Suprapubic skin (tissue), 4 donors: ENCODE measurements at regions not wholly inside any gene's neighbourhood (a gene's known extent, or its start where the extent isn't known, plus 50 kb on each side); places are given as distances from the start of the nearest gene placed in this dataset.

Experiments
- DNase-seq, 2 donors: peaks; one replicate each; pipeline ENCODE4 v3.0.0-alpha.2; 2019; ENCODE audit warnings: low spot score in 2 of 2
- H3K27ac ChIP-seq: fragments of 200-600 bp; sonication (generic); one replicate; pipeline ENCODE4 v1.5.1; 2019
- H3K27me3 ChIP-seq: fragments of 200-600 bp; sonication (generic); one replicate; pipeline ENCODE4 v1.5.1; 2019
- H3K36me3 ChIP-seq: fragments of 200-600 bp; sonication (generic); one replicate; pipeline ENCODE4 v1.5.1; 2019
- H3K4me1 ChIP-seq: fragments of 200-600 bp; sonication (generic); one replicate; pipeline ENCODE4 v1.5.1; 2019
- H3K4me3 ChIP-seq: fragments of 200-600 bp; sonication (generic); one replicate; pipeline ENCODE4 v1.5.1; 2019; ENCODE audit warnings: mild to moderate bottlenecking
- H3K9me3 ChIP-seq: fragments of 200-600 bp; sonication (generic); one replicate; pipeline ENCODE4 v1.5.1; 2019
- CTCF ChIP-seq, 2 donors: fragments of 200-600 bp in 1 of 2; fragments of 450-650 bp in 1 of 2; sonication (generic) in 1 of 2; IDR thresholded peaks; one replicate each; pipeline ENCODE4 v1.5.1; 2016 to 2019; ENCODE audit warnings: antibody characterized with exemption in 2 of 2, mild to moderate bottlenecking in 1 of 2, moderate library complexity in 1 of 2
- EP300 ChIP-seq: sonication (generic); formaldehyde crosslinking; IDR thresholded peaks from one replicate; pipeline ENCODE4 v1.6.1; 2017; ENCODE audit warnings: antibody characterized with exemption
- POLR2A ChIP-seq, 2 donors: fragments of 450-650 bp; IDR thresholded peaks; one replicate each; pipeline ENCODE4 v1.6.1; 2017; ENCODE audit warnings: antibody characterized with exemption in 2 of 2, mild to moderate bottlenecking in 2 of 2, moderate library complexity in 2 of 2
- POLR2AphosphoS5 ChIP-seq, 3 donors: sonication (generic); formaldehyde crosslinking; IDR thresholded peaks; one replicate each; pipeline ENCODE4 v1.6.1; 2017; ENCODE audit warnings: antibody characterized with exemption in 3 of 3
- WGBS: methylation state at CpG from one replicate; pipeline ENCODE4 v1.1.5; 2018; 5-methylcytosine and 5-hydroxymethylcytosine counted together

- DNase-seq = no peak
- no peak for TF ChIP-seq POLR2AphosphoS5 (IDR thresholded peaks at IDR 0.05)
- TF ChIP-seq POLR2A (IDR thresholded peaks at IDR 0.05) = no peak
- no peak for TF ChIP-seq EP300
- no peak for TF ChIP-seq CTCF (IDR thresholded peaks at IDR 0.05)
- 72% methylated on average over 3 of the region's 10 CpGs for WGBS
- H3K36me3 ChIP-seq = no peaks in the 10 kb centered on the region
- no peak overlapping the region for H3K27ac ChIP-seq
- no peaks in the 10 kb centered on the region for H3K9me3 ChIP-seq
- no peaks in the 10 kb centered on the region for H3K4me1 ChIP-seq
- H3K27me3 ChIP-seq = no peaks in the 10 kb centered on the region
- H3K4me3 ChIP-seq = no peak overlapping the region
Measured at GRCh38 chr14:44873536-44873935, 88.2 kb downstream of the KLHL28 start.

- Histone ChIP-seq H3K27me3 (no peaks in the 10 kb centered on the region), H3K36me3 (no peaks in the 10 kb centered on the region), H3K9me3 (no peaks in the 10 kb centered on the region), H3K4me1 (no peaks in the 10 kb centered on the region), H3K4me3 (no peak overlapping the region), H3K27ac (no peak overlapping the region)
- 89% methylated on average over 1 of the region's 1 CpG for whole genome bisulfite sequencing
- DNase-seq = no peak
- no peak for TF ChIP-seq CTCF (IDR thresholded peaks at IDR 0.05)
- no peak for TF ChIP-seq POLR2A (IDR thresholded peaks at IDR 0.05)
- no peak for TF ChIP-seq POLR2AphosphoS5 (IDR thresholded peaks at IDR 0.05)
- no peak for TF ChIP-seq EP300
Measured at GRCh38 chr14:44866770-44867169, 95.0 kb downstream of the KLHL28 start.

GRCh38 chr14:44866322-44866721, 95.4 kb downstream of the KLHL28 start:
- H3K4me3 ChIP-seq = no peak overlapping the region

GRCh38 chr14:44863271-44863670, 98.5 kb downstream of the KLHL28 start:
- H3K4me3 ChIP-seq = no peak overlapping the region
- H3K9me3 ChIP-seq = peaks cover 5% of the 10 kb centered on the region
- no peaks in the 10 kb centered on the region for H3K27me3 ChIP-seq
- no peak for TF ChIP-seq CTCF (IDR thresholded peaks at IDR 0.05)
- no peak for TF ChIP-seq EP300
- TF ChIP-seq POLR2A (IDR thresholded peaks at IDR 0.05) = no peak
- TF ChIP-seq POLR2AphosphoS5 (IDR thresholded peaks at IDR 0.05) = no peak
- H3K4me1 ChIP-seq = no peaks in the 10 kb centered on the region
- H3K36me3 ChIP-seq = no peaks in the 10 kb centered on the region
- no peak for DNase-seq
- no peak overlapping the region for H3K27ac ChIP-seq
- WGBS = 69% methylated on average over 3 of the region's 3 CpGs

More at GRCh38 chr14:44866322-44866721, 95.4 kb downstream of the KLHL28 start:
- Histone ChIP-seq H3K9me3 (no peaks in the 10 kb centered on the region), H3K27ac (no peak overlapping the region), H3K4me1 (no peaks in the 10 kb centered on the region), H3K27me3 (no peaks in the 10 kb centered on the region), H3K36me3 (no peaks in the 10 kb centered on the region)
- WGBS = 90% methylated on average over 2 of the region's 2 CpGs
- no peak for DNase-seq
- TF ChIP-seq POLR2A (IDR thresholded peaks at IDR 0.05) = no peak
- TF ChIP-seq POLR2AphosphoS5 (IDR thresholded peaks at IDR 0.05) = no peak
- TF ChIP-seq EP300 = no peak
- no peak for TF ChIP-seq CTCF (IDR thresholded peaks at IDR 0.05)

- Histone ChIP-seq H3K36me3 (no peaks in the 10 kb centered on the region), H3K9me3 (peaks cover 4% of the 10 kb centered on the region), H3K27ac (no peak overlapping the region), H3K27me3 (no peaks in the 10 kb centered on the region), H3K4me1 (no peaks in the 10 kb centered on the region), H3K4me3 (no peak overlapping the region)
- no peak for DNase-seq
- 86% methylated on average over 4 of the region's 4 CpGs for WGBS
- TF ChIP-seq EP300 (no peak), CTCF (IDR thresholded peaks at IDR 0.05) (no peak), POLR2A (IDR thresholded peaks at IDR 0.05) (no peak), POLR2AphosphoS5 (IDR thresholded peaks at IDR 0.05) (no peak)
Measured at GRCh38 chr14:44854114-44854513, 107.6 kb downstream of the KLHL28 start.
